ENCODE measurements at regions not wholly inside any gene's neighbourhood (a gene's known extent, or its start where the extent isn't known, plus 50 kb on each side); places are given as distances from the start of the nearest gene placed in this dataset.

DNA sequence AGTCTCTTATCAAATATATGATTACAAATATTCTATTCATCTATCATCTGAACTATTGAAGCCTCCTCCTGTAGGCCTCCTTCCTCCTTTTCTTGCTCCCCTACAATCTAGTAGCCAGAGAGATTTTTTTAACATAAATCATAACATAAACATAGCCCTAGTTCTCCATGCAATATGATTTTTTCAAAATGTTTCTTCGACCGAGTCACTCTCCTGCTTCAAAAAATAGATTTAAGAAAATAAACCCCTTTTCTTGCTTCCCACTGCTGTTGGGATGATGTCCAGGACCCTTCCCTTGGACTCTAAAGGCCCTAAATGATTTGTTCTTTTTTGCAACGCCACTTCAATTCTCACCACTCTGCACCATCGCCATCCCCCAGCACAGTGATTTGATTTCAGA is 319.7 kb upstream of the TSHZ3 start:
- DNase-seq = peak; percentile 43

DNA sequence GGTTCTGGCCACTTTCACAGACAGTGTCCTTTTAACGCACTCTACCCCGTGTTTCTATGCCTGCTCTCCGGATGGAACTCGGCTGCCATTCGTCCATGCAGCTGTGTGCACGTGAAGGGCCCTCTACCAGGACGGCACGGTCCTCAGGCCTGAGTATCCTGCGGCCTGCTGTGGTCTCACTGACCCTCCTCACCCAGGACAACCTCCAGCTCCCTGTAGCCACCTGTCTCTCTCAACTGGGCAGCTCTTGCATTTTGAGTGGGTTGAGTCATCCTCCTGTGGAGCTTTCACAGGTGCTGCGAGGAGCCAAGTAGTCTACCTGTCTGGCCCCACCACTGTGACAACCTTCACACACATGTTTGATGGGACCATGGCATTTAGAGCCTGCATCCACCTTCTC is 321.7 kb upstream of the TSHZ3 start:
- DNase-seq = no peak

DNA sequence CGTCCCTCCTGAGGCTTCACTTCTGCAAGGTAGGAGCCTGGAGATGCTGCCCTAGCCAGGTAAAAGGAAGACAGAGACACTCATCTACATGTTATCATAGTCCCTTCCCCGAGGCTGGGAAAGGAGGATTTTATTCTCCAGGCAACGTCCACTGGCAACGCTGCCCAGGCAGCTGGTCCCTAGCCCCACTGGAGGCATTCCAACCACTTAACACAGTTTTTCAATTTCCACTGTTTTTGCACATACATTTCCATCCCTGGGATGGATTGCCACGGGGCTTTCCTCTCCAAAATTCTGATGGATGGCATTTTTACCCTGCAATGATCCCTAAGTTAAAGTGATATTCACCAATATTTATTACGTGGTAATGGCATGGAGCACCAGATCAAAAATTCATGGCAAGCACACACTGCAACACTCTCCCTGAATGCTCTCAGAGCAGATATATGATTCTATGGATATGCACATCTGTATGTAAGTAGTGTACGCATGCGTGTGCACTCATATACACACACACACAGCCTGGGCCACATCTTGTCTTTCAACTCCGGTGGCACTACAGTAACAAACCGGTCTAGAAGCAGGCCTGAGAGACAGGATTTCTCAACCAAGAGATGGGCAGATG is 322.3 kb upstream of the TSHZ3 start:
- no peak for DNase-seq

DNA sequence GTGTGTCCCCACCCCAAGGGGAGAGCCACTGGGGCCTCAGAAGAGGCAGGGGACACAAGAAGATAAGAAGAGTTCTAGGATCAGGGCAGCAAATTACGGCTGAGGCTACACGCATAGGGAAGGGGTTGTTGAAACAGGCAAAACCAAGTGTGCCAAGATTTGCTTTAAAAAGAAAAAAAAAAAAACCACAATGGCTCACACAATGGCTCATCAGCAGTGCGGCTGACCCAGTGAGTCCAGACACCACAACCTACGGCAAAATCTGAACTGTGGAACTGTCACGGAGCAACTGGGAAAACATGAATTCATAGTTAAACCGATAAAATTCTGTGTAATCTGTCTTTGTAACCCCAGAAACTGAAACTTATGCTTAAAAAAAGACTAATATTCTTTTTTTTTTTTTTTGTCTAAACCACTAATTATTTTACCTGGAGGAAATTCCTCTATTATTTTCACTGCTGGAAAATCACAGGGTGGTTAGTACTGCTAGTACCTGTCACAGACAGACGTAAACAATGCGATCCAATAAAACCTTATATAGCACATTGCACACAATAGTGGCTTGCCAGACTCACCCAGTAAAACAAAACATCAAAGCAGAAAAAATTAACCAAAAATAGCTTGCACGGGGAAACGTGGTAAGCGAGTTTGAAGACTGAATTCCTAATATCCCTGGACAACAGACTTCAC is 325.4 kb upstream of the TSHZ3 start:
- DNase-seq = peak; percentile 71

DNA sequence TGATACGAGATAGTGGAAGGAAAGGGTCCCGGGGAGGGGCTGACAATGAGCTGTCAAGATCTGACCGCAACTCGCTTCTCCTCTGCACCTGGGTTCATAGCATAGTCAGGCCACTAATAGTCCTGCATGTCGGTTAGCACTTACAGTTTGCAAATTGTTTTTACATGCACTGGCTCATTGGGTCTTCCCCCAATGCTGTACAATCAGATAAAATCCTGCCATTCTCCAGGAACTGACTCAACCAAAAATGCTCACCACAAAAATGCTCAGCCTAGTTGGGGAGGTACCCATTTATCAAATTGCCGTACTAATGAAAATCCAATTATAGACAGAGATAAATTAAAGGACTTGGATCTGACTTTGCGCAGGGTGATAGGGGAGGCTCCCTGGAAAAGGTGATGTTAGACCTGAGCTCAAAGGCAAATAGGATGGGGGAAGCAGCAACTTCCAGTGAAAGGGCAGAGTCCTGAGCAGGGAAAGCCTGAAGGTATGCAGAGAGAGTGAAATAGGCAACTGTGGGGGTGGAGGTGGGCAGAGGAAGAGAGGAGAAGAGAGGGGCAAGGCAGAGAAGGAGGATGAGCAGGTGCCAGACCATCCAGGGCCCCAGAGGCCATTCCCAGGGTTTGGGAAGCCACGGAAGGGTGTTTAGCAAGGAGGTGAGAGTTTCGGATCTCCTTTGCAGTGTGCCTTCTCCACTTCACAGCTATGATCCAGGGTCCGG is 326.1 kb upstream of the TSHZ3 start:
- DNase-seq = peak; percentile 87

DNA sequence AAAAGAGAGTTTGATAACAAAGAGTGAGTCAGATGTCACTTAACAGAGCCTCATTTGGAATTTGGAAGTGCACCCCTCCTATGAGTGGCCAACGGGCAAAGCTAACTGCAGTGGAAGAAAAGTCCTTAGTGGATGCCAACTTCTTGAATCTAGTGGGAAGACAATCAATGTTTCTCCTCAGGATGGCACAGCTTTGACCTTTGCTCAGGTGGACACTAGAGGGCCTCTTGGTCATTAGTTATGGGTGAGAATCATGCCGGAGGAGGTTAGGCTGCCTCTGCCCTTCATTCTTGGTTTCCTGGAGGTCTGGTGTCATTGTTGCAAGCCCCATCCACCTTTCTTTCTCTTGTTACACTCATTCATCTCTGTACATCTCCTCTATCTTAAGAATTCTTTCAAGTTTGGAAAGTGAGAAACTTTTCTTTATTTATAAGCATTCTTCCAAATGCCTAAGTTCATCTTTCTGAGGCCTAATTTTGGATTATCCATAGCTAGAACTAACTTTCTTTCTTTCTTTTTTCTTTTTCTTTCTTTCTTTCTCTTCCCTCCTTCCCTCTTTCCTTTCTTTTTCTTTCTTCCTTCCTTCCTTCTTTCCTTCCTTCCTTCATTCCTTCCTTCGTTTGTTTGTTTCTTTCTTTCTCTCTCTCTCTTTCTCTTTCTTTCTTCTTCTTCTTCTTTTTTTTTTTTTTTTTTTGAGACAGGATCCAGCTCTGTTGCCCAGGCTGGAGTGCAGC is 327.2 kb upstream of the TSHZ3 start:
- peak; percentile 9 for DNase-seq

DNA sequence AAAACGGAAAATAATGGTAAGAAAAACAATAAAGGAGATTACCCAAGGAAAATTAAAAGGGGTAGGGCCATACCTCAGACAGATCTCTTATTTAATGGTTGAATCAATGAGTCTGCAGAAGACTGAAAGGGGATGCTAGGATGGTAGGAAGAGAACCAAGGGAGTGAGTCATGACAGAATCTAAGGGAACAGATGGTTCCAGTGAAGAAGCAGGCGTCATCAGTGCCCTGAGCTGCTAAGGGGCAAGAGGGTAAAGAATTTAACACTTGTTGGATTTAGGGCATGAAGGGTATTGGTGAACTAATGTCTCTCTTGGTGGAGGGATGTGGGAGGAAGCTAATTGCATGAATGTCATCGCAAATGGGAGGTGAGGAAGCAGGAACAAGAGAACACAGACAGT is 329.2 kb upstream of the TSHZ3 start:
- peak; percentile 21 for DNase-seq

DNA sequence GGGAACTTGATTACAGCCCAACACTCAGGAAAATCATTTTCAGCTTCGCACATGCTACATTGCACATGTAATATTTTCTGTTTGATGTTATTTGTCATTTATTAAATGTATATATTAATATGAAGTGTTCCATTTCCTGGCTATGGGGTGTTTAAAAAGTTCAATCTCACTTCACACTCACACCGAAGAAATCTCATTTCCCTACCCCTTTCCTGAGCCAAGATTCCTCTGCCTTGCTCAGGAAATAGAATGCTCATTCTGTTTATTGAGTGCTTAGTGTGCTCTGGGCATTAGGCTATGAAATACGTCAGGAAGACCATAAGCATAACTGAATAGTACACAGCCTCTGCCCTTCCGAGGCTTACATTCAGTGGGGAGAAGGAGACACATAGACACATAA is 331.9 kb upstream of the TSHZ3 start:
- DNase-seq = no peak

DNA sequence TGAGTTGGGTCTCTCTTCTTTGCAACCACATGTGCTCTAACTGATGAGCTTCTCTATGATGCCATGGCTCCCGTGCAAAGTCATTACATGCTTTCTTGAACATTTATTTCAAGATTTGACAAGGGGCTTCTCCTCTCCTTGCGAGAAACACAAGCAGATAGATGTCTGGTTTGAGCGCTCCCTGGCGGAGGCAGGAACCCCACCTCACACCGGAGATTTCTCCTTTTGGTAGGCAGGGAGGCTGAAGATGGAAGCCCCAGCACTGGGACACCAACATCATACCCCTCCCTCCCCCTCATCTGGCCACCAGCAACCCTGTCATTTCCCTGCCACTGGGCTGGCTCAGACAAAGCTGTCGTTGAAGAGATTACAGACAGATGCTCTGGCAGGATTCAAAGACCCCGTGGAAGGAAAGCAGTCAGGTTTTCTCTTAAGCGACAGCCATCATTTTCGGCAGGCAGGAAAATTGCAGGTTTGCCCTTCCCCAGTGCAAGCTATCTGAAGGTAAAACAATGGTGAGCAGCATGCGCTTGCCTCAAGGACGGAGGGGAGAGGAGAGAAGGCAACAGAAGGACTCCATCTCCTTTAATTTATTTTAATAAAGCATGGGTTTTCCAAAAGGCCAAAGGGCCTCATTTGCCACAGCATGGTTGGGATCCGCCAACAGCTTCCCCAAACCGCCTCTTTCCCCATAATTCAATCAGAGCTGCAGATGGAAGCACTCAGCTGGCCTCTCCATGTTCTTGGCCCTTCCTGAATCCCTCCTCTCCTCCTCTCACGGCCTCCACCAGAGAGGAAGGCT is 344.1 kb upstream of the TSHZ3 start:
- DNase-seq = no peak

DNA sequence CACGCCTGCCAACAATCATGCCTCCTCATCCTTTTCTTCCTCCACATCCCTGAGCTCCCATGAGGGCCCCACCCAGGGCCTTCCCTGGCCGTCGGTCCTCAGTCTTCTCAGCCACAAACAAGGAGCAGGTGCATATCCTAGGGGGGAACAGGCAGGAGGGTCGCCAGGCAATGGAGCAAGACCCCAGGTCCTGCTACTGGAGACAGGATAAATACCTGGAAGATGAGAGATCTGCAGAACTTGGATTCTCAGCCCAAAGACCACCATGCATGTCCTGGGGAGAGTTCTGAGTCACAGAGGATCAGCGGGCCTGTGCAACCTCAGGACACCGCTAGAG is 344.7 kb upstream of the TSHZ3 start:
- DNase-seq = no peak

DNA sequence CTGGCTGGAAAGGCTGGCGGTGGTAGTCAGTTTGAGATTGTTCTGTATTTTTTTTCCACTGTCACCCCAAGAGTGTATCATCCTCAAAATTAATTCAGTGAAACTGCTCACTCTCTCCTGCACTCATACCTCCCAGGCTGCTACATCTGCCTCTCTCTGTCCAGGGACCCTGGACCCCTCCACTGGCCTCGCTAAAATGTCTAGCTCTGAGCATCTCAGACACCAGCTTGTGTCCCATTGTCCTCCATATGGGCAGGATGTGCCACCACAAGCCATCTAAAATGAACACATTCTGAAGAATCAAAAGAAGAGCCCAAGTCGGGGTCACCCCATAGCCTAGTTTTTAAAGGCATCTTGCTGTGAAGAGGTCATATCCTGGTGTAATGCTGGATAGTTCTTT is 345.5 kb upstream of the TSHZ3 start:
- no peak for DNase-seq

DNA sequence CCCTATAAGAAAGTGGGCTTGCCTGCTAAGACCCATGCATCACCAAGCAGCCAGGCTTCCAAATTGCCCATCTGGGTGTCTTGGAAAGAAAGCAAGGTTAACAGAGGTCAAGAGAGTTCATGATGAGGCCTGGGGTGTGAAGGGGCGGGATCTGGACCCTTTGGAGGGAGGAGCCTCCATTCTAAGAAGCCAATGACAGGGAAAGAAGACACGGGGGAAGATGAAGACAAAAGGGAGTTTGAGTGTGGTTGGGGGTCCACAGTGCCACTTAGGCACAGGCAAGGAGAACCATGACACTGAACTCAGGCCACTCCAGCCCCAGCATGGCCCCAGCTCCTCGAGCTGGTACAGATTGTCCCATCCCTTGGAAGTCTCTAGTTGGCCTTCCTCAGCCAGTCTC is 350.2 kb upstream of the TSHZ3 start:
- DNase-seq = no peak

DNA sequence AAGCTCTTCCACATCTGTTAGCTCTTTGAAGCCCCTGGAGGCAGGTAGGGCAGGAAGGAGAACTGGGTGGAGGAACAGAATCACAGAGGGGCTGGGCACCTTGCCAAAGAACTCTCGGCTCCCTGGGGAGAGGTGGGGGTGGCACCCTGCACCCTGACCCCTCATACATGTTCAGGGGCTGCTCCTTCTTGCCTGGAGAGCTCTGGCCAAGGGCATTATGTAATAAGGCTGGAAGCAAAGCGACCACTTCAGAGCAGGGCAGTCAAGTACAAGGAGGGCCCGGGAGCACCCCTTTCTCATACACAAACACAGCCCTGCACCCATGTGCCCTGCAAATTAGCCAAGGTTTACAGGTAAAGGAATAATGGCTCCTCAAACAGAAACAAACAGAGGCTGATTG is 351.9 kb upstream of the TSHZ3 start:
- DNase-seq = no peak

DNA sequence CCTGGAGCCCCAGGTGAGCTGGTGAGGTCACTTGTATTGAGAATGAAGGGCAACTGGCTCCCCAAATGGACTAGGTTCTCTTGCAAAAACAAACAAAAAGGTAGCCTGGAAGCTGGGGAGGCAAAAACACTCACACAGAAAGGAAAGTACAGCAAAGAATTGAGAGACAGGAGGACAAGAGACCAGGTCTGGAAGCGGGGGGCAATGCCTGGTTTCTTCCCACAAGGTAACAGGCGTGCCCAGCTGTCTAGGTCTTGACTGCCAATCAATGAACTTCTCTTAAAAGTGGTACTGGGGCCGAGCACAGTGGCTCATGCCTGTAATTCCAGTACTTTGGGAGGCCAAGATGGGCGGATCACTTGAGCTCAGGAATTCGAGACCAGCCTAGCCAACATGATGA is 356.4 kb upstream of the TSHZ3 start:
- DNase-seq = no peak

DNA sequence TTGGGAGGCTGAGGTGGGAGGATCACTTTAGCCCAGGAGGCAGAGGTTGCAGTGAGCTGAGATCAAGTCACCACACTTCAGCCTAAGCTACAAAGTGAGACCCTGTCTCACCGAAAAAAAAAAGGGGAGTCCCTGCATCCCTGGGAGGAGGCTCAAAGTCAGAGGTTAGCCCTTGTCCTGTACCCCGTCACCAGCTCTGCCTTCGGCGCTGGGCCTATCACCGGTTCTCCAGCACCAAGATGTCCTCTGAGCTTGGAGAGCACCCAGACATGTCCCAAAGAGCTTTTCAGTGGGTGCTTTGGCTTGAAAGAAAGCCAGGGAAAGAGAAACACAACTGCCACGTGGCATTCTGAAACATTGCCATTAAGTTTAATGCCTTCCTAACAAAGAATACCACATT is 356.9 kb upstream of the TSHZ3 start:
- no peak for DNase-seq

DNA sequence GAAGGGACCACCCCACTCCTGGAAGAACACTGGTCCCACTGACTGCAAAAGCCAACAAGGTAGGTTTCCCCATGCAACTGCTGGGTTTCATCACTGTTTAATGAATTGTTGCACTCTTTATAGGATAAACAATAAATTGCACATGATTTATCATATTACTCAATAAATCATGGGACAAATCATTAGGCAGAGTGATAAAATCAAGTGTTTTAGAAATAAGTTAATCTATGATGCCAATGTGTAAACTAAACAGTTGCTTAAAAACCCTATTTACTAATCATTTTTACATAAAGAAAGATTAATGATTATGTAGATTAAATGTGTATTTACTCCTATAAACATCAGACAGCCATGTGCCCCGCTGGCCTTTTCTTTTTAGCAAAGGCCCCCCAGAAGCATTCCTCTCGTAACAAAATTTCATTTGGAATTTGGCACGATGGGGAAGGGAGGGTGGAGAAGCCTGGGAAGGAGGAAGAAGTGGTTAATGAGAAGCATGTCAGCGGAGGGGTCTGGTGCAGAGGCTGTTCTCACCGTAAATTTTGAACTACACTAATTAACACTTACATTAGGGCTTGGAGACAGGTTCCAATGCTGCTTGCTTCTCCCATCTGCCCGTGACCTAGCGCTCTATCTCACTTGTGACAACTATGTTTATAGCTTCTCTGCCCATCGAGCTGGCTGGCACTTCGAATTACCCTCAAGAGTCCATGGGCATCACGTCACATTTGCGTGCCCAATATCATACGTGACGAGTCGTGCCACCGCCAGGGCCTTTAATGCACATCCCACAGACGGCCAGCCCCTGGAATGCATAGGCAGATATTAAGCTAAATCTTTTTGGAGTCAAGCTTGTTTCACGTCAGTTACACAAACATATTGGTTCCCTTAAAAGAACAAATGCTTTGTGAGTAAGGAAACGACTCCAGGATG is 357.7 kb upstream of the TSHZ3 start:
- DNase-seq = no peak

DNA sequence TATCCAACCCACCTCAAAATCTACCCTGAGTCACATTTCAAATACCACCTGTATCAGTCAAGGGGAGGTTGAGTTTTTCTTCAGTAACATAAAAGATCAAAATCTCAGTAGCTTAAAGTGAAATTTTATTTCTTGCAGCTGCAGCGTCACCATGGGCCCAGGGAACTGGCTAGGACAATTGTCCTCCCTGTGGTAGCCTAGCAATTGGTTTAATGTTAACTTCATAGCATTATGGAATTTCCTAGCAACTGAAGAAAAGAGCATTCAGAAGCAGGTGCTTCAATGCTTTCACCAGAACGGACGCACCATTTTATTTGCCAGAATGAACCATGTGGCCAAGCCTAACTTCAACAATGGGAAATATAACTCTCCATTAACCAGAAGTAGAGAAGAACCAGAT is 359.3 kb upstream of the TSHZ3 start:
- no peak for DNase-seq

DNA sequence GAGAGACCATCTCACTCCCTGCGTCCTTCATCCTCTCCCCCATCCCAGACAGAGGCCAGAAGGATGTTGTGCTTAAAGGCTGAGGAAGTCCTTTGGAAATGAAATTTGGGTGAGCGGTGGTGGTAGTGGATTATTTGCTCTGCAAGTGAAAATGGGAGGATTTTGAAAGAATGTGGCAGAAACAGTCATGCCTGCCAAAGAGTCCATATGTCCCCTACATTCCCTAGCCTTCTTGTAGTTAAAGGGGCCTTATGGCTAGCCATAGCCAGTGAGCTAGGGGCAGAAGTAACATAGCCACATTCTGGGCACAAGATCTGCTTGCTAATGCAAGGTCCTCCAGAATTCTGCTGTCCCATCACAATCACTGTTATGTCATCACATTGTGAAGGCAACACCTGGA is 360.2 kb upstream of the TSHZ3 start:
- DNase-seq = no peak

DNA sequence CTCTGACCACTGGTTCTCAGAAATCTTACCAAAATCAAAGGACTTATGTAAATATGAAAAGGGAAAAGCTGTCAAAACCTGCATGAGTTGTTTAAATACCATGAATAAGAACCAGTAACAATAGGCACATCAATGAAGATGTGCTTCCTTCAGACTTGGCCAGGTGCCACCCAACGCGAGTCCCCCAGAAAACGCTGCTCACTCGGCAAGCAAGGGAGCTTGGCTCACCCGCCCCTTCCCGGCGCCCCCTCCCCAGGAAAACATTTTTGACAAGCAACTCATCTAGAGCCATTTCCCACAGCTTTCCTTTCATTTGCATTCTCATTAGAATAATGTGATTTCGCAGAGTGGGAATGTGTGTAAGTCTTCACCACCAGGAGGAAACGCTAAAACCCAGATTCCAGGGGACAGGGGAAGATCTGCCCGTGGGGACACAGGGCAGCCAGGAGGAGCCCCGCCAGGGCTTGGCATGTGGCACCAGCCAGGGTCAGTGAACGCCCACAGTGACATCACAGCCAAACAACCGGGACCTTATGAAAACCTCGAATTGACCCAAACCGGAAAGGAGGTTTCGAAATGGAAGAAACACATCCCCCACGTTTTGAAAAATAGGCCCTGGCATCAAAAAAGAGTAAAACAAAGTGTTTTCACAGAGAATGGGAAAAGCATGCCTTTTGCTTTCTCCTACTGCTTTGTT is 366.2 kb upstream of the TSHZ3 start:
- peak; percentile 6 for DNase-seq

DNA sequence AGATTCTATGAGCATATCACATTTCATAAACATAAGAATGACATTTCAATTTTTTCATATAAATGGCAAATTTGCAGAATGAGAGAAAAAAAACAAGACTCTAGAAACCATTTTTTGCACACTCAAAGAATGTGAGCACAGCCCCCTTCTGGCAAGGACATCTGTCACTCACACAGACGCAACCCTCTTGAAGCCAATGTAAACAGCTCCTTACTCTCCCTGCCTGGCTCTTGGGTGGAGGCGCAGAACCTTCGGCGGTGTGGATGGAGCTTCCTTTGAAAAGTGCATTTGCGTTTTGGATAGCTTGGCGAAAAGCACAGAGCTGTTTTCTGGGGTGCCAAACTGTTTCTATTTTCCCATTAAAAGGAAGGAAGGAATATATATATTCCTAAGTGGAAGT is 367.6 kb upstream of the TSHZ3 start:
- no peak for DNase-seq

DNA sequence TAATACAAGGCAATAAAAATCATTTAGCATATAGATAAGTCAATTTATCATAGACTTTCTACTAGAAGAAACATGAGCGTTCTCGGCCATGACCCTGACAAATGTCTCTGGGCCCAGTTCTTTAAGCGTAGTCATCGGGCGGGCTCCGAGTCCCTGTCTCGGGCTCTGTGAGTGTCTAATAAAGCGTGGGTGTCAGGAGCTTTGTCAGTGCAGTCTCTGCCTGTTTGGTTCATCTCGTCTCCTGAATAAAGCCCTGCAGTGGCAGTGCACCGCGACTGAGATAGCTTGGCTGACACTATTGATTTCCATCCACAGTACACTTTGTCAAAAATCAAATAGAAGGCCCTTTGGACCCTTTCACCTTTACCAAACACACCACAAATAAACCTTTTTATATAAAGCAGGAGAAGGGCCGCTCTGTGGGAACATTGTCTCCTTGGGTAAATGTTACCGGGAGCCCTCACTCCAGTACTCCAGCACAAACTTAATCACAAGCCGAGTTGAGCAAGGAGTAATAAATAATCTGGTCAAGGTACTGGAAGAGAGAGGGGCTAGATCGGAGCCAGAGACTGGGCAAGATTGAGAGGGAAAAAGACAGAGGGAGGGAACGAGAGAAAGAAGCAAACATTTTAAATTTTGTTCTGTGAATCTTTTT is 368.2 kb upstream of the TSHZ3 start:
- DNase-seq = no peak
